ENCODE measurements at regions not wholly inside any gene's neighbourhood (a gene's known extent, or its start where the extent isn't known, plus 50 kb on each side); places are given as distances from the start of the nearest gene placed in this dataset.
"Not testable (repeated sequence)": the region's sequence is repeated elsewhere in the genome, so short reads cannot be mapped to it uniquely, and the experiment has no call there.

GRCh38 chr6:84941609-84942008 is 177.2 kb upstream of the TBX18 start:
- DNase-seq (ENCODE audit: low read depth), result not testable (repeated sequence)

GRCh38 chr6:84929212-84929611 is 164.8 kb upstream of the TBX18 start:
- DNase-seq (ENCODE audit: low read depth), result no peak

- DNase-seq (ENCODE audit: low read depth), result no peak
These were observed 163.2 kb upstream of the TBX18 start for GRCh38 chr6:84927551-84927950.

- DNase-seq (ENCODE audit: low read depth), result peak; percentile 50
These were observed 162.1 kb upstream of the TBX18 start for GRCh38 chr6:84926189-84927155.

GRCh38 chr6:84921891-84922290 is 157.5 kb upstream of the TBX18 start:
- no peak for DNase-seq (ENCODE audit: low read depth)

GRCh38 chr6:84920021-84920420 is 155.6 kb upstream of the TBX18 start:
- DNase-seq (ENCODE audit: low read depth), result no peak

GRCh38 chr6:84916704-84917103 is 152.3 kb upstream of the TBX18 start:
- DNase-seq (ENCODE audit: low read depth), result no peak

GRCh38 chr6:84912472-84913322 is 148.3 kb upstream of the TBX18 start:
- no peak for DNase-seq (ENCODE audit: low read depth)

- no peak for DNase-seq (ENCODE audit: low read depth)
These were observed 146.7 kb upstream of the TBX18 start for GRCh38 chr6:84910906-84911607.

GRCh38 chr6:84908304-84908904 is 144.0 kb upstream of the TBX18 start:
- no peak for DNase-seq (ENCODE audit: low read depth)

- no peak for DNase-seq (ENCODE audit: low read depth)
These were observed 142.1 kb upstream of the TBX18 start for GRCh38 chr6:84906514-84906913.

GRCh38 chr6:84905823-84906222 is 141.4 kb upstream of the TBX18 start:
- no peak for DNase-seq (ENCODE audit: low read depth)

- DNase-seq (ENCODE audit: low read depth), result no peak
These were observed 138.0 kb upstream of the TBX18 start for GRCh38 chr6:84902354-84902928.

GRCh38 chr6:84897988-84898594 is 133.7 kb upstream of the TBX18 start:
- peak; percentile 60 for DNase-seq (ENCODE audit: low read depth)

GRCh38 chr6:84897011-84897410 is 132.6 kb upstream of the TBX18 start:
- no peak for DNase-seq (ENCODE audit: low read depth)

- peak; percentile 50 for DNase-seq (ENCODE audit: low read depth)
These were observed 128.3 kb upstream of the TBX18 start for GRCh38 chr6:84892671-84893070.

- peak; percentile 69 for DNase-seq (ENCODE audit: low read depth)
These were observed 118.7 kb upstream of the TBX18 start for GRCh38 chr6:84882768-84883766.

- DNase-seq (ENCODE audit: low read depth), result not testable (repeated sequence)
These were observed 115.0 kb upstream of the TBX18 start for GRCh38 chr6:84879385-84879784.

GRCh38 chr6:84877515-84878210 is 113.3 kb upstream of the TBX18 start:
- DNase-seq (ENCODE audit: low read depth), result no peak
